ENCODE measurements at regions not wholly inside any gene's neighbourhood (a gene's known extent, or its start where the extent isn't known, plus 50 kb on each side); places are given as distances from the start of the nearest gene placed in this dataset.

DNA sequence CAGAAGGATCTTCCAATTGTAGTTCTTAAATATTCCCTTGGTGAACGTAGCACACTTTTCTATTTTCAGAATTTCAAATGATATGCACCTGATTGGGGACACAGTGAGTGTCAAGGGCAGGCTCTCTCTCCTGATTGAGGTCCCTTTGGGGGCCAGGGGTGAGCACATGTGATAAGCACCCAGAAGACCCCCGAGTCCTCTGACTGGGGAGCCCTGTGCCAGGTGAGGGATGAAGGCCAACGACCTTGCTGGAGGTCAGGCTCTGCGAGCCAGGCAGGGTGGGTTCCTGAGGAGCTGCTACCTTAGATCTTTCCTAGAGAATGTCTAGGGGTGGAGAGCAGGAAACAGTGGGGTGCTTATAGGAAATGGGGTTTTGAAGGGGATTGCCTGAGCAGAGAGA is 1253.9 kb downstream of the BRD1 start:
- H3K9me3 ChIP-seq (replicated peaks; ENCODE audit: insufficient read depth, low read length) = no peaks in the 10 kb centered on the region
- H3K36me3 ChIP-seq (replicated peaks; ENCODE audit: insufficient read depth, low read length) = no peaks in the 10 kb centered on the region
- H3K9ac ChIP-seq (ENCODE audit: low read length) = no peak overlapping the region
- peaks cover 2% of the 10 kb centered on the region; the same call in 1 of the 2 replicates for H3F3A ChIP-seq (ENCODE audit: insufficient read depth, low read length)
- no peaks in the 10 kb centered on the region for H3K9me2 ChIP-seq (replicated peaks; ENCODE audit: insufficient read depth, low read length)
- TF ChIP-seq EZH2phosphoT487 (IDR thresholded peaks at IDR 0.05; ENCODE audit: low read length) (no peak), CTCF (IDR thresholded peaks at IDR 0.05; ENCODE audit: low read length) (no peak), EZH2 (optimal IDR thresholded peaks at IDR 0.05; ENCODE audit: low read depth, low read length) (no peak)
- no peaks in the 10 kb centered on the region for H4K20me1 ChIP-seq (ENCODE audit: insufficient read depth, low read length)
- H3K4me2 ChIP-seq (ENCODE audit: low read depth, low read length) = no peak overlapping the region
- H3K27ac ChIP-seq (ENCODE audit: low read length) = no peak overlapping the region
- H3K4me1 ChIP-seq (ENCODE audit: low read length) = no peaks in the 10 kb centered on the region
- H3K79me2 ChIP-seq (ENCODE audit: low read length) = peaks cover 15% of the 10 kb centered on the region
- no peaks in the 10 kb centered on the region for H3K27me3 ChIP-seq (replicated peaks; ENCODE audit: insufficient read depth, low read length)
- no peak overlapping the region for H2AFZ ChIP-seq (ENCODE audit: low read length)
- H3K4me3 ChIP-seq (ENCODE audit: low read length) = no peak overlapping the region
- no peak for DNase-seq

DNA sequence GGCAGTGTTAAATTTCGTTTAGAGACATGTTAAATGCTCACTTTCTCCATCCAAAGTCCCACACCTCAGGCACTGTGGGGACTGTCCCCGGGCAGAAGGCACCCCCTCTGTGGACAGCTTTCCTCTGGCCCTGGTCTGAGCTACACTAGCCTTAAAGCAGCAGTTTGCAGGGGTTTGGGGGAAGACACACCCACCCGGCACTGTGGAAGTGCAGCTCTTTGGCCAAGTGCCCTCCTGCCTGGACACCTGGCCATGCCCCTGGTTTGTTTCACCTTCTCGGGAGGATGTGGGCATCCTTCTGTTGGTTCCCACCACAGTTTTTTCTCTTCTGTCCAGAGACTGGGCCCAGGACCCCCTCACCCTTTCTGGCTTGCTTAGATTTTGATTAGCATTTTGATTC is 1254.7 kb downstream of the BRD1 start:
- no peak overlapping the region for H2AFZ ChIP-seq (ENCODE audit: low read length)
- no peak for DNase-seq
- H4K20me1 ChIP-seq (ENCODE audit: insufficient read depth, low read length) = no peaks in the 10 kb centered on the region
- TF ChIP-seq CTCF (IDR thresholded peaks at IDR 0.05; ENCODE audit: low read length) (no peak), EZH2 (optimal IDR thresholded peaks at IDR 0.05; ENCODE audit: low read depth, low read length) (no peak)
- H3K27ac ChIP-seq (ENCODE audit: low read length) = no peak overlapping the region
- no peak overlapping the region for H3K4me2 ChIP-seq (ENCODE audit: low read depth, low read length)
- H3K9me2 ChIP-seq (replicated peaks; ENCODE audit: insufficient read depth, low read length) = no peaks in the 10 kb centered on the region
- H3K79me2 ChIP-seq (ENCODE audit: low read length) = peaks cover 9% of the 10 kb centered on the region
- H3F3A ChIP-seq (ENCODE audit: insufficient read depth, low read length) = peaks cover 2% of the 10 kb centered on the region; the same call in 1 of the 2 replicates
- H3K27me3 ChIP-seq (replicated peaks; ENCODE audit: insufficient read depth, low read length) = no peaks in the 10 kb centered on the region
- H3K36me3 ChIP-seq (replicated peaks; ENCODE audit: insufficient read depth, low read length) = no peaks in the 10 kb centered on the region
- H3K4me1 ChIP-seq (ENCODE audit: low read length) = no peaks in the 10 kb centered on the region
- H3K9me3 ChIP-seq (replicated peaks; ENCODE audit: insufficient read depth, low read length) = no peaks in the 10 kb centered on the region
- no peak overlapping the region for H3K9ac ChIP-seq (ENCODE audit: low read length)
- no peak overlapping the region for H3K4me3 ChIP-seq (ENCODE audit: low read length)

DNA sequence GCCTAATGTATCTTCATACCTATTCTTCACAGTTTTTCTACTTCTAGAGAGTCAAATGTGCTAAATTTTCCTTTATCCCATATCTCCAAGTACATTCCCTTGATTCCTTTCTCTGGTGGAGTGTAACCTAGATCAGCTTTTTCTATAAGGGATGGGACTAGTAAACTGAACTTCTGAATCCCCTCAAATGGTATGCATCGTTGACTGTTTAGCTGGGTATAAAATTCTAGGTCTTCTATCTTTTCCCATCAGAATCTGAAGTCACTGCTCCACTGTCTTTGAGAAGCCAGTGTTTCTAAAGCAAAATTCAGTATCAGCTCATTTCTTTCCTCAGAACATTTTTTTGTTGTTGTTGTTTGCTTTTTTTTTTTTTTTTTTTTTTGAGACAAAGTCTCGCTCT is 1256.8 kb downstream of the BRD1 start:
- H3K27me3 ChIP-seq (replicated peaks; ENCODE audit: insufficient read depth, low read length) = no peaks in the 10 kb centered on the region

More for the DNA sequence above, 1256.8 kb downstream of the BRD1 start:
- Histone ChIP-seq H3F3A (ENCODE audit: insufficient read depth, low read length) (peaks cover 2% of the 10 kb centered on the region; the same call in 1 of the 2 replicates), H3K9me2 (replicated peaks; ENCODE audit: insufficient read depth, low read length) (no peaks in the 10 kb centered on the region), H3K79me2 (ENCODE audit: low read length) (0 out of 2 replicates have a peak, but pooled peaks cover 5% of the 10 kb centered on the region), H3K36me3 (replicated peaks; ENCODE audit: insufficient read depth, low read length) (no peaks in the 10 kb centered on the region), H3K4me2 (ENCODE audit: low read depth, low read length) (no peak overlapping the region), H3K9ac (ENCODE audit: low read length) (no peak overlapping the region), H3K4me3 (ENCODE audit: low read length) (no peak overlapping the region), H4K20me1 (ENCODE audit: insufficient read depth, low read length) (no peaks in the 10 kb centered on the region), H2AFZ (ENCODE audit: low read length) (no peak overlapping the region), H3K4me1 (ENCODE audit: low read length) (no peaks in the 10 kb centered on the region), H3K9me3 (replicated peaks; ENCODE audit: insufficient read depth, low read length) (no peaks in the 10 kb centered on the region), H3K27ac (ENCODE audit: low read length) (no peak overlapping the region)
- DNase-seq = no peak
- TF ChIP-seq EZH2phosphoT487 (IDR thresholded peaks at IDR 0.05; ENCODE audit: low read length) (no peak), EZH2 (optimal IDR thresholded peaks at IDR 0.05; ENCODE audit: low read depth, low read length) (no peak), CTCF (IDR thresholded peaks at IDR 0.05; ENCODE audit: low read length) (no peak)

Measured in MM.1S (cell line).